Peyer's patch (tissue), 4 donors: ENCODE measurements at regions not wholly inside any gene's neighbourhood (a gene's known extent, or its start where the extent isn't known, plus 50 kb on each side); places are given as distances from the start of the nearest gene placed in this dataset.

Source experiments
- CTCF ChIP-seq, 6 experiments: fragments of 450-650 bp in 4 of 6; fragments of 200-600 bp in 2 of 6; sonication (generic) in 1 of 6; IDR thresholded peaks; one replicate each; pipeline ENCODE4 v1.5.1; 2017 to 2019; ENCODE audit warnings: antibody characterized with exemption in 6 of 6, mild to moderate bottlenecking in 3 of 6, moderate library complexity in 1 of 6
- POLR2A ChIP-seq, 2 donors: fragments of 450-650 bp; IDR thresholded peaks; one replicate each; pipeline ENCODE4 v1.5.1; 2017; ENCODE audit warnings: antibody characterized with exemption in 2 of 2, mild to moderate bottlenecking in 2 of 2, moderate library complexity in 2 of 2

GRCh38 chr13:73428137-73428536 lies 369.3 kb downstream of the KLF5 start:
- no peak for TF ChIP-seq CTCF (IDR thresholded peaks at IDR 0.05)
- TF ChIP-seq POLR2A (IDR thresholded peaks at IDR 0.05): no peak
